Kidney glomerular epithelial cell (primary cell): ENCODE measurements at regions not wholly inside any gene's neighbourhood (a gene's known extent, or its start where the extent isn't known, plus 50 kb on each side); places are given as distances from the start of the nearest gene placed in this dataset.

Experiments
- DNase-seq: peaks from one replicate; lab custom pipeline; 2025; lab: John Stamatoyannopoulos, UW

- no peak for DNase-seq
Measured at GRCh38 chr5:62979472-62979871, 400.9 kb downstream of the LRRC70 start.

DNA sequence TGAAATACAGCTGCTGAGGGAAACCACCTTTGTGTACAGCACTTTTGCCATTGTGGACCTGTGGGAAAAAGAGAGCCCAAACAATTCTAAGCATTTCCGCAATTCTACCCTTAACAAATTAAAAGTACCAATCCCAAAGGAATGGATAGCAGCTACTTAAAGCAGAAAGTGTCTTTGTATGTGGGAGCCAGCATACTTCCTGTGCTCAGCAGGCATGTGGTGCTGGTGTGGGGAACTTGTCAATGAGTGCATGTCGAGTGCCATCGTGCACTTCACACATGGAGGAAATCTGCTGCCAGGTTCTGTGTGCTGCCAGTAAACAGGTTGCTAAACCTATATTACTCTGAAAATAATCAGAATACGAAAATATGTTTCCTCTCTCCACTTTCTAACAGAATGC is 399.0 kb downstream of the LRRC70 start:
- no peak for DNase-seq

GRCh38 chr5:62974623-62975022 is 396.0 kb downstream of the LRRC70 start:
- peak; percentile 16 for DNase-seq

DNA sequence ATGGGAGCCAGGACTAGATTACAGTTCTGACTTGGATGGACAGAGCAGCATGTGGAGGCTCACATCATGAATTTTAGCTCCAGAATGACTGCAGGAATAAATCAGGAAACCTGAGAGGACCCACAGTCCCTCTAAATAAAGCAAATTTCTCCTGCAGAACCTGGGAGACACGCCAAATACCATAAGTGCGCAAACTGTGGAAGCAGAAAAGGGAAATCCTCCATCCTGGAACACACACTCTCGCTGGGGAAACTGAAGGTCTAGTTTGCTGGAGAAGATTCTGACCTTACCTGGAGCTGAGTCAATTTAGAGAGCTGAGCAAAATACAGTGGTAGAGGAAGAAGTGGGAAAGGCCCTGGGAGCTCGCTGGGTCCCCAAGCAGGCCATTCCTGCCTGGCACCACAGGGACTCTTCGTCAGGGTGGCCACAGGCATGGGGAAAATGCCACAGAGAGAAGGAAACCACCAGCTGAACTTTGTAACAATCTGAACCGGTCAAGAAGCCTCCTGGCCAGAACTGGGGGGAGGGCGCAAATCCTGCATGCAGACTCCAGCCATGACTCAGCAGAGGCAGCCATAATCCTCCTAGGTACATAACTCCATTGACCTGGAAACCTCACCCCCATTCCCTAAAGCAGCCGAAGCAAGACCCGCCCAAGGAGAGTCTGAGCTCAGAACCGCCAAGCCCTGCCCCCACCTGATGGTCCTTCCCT is 390.9 kb downstream of the LRRC70 start:
- DNase-seq = peak; percentile 6

DNA sequence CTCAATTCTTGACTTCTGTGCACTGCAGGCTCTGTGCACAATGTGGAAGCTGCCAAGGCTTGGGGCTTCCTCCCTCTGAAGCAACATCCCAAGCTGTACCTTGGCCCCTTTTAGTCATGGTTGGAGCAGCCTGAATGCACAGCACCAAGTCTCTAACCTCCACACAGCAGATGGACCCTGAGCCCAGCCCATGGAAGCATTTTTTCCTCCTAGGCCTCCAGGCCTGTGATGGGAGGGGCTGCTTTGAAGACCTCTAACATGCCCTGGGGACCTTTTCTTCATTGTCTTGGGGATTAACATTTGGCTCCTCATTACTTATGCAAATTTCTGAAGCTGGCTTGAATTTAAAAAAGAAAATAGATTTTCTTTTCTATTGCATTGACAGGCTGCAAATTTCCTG is 385.8 kb downstream of the LRRC70 start:
- DNase-seq = no peak

DNA sequence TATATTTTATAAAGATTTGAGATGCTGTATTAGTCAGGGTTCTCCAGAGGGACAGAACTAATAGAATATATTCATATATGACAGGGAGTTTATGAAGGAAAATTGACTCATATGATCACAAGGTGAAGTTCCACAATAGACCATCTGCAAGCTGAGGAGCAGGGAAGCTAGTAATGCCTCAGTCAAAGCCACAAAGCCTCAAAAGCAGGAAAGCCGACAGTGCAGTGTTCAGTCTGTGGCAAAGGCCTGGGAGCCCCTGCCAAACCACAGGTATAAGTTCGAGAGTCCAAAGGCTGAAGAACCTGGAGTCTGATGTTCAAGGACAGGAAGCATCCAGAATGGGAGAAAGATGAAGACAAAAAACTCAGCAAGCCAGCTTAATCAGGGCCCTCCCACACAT is 382.2 kb downstream of the LRRC70 start:
- DNase-seq = no peak

- no peak for DNase-seq
Measured at GRCh38 chr5:62956597-62956996, 378.0 kb downstream of the LRRC70 start.

DNA sequence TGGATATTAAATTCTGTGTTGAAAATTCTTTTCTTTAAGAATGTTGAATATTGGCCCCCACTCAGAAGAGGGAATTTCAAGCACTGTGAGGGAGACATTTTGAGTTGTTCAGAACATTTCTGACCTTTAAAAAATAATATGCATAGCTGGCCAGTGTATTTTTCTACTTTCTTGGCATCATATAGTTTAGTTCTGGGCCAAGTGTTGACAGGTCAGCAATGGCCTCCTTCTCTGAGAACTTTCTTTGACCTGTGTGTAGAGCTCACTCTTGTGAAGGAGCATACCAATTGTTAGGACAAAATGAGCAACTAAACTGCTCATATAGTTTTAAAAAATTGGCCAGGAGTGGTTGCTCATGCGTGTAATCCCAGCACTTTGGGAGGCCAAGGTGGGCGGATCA is 376.0 kb downstream of the LRRC70 start:
- no peak for DNase-seq

DNA sequence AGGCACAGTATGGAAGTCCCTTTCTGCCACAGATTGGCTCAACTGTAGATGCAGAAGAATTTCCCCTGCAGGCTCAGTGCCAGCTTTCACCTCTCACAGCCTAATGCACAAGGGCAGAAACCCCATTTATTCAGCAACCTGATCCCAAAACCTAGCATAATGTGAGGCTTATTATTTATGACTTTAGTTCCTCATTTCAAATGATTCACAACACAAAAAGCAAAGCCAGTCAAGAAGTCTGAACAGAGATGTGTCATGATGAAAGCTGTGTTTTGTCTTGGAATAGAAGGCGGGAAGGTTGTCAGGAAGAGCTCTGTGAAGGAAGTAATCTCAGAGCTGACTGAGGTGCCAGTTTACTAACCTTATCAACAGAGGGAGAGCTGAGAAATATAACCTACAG is 369.7 kb downstream of the LRRC70 start:
- DNase-seq = peak; percentile 38

- DNase-seq = no peak
Measured at GRCh38 chr5:62942384-62942783, 363.8 kb downstream of the LRRC70 start.

- peak; percentile 9 for DNase-seq
Measured at GRCh38 chr5:62938927-62939326, 360.3 kb downstream of the LRRC70 start.

GRCh38 chr5:62937661-62938558 is 359.3 kb downstream of the LRRC70 start:
- DNase-seq = peak; percentile 94

GRCh38 chr5:62935660-62936059 is 357.0 kb downstream of the LRRC70 start:
- DNase-seq = no peak

- no peak for DNase-seq
Measured at GRCh38 chr5:62934319-62934718, 355.7 kb downstream of the LRRC70 start.

- no peak for DNase-seq
Measured at GRCh38 chr5:62933261-62933660, 354.6 kb downstream of the LRRC70 start.

- DNase-seq = no peak
Measured at GRCh38 chr5:62931153-62931950, 352.7 kb downstream of the LRRC70 start.

- peak; percentile 45 for DNase-seq
Measured at GRCh38 chr5:62922191-62922590, 343.6 kb downstream of the LRRC70 start.

- DNase-seq = no peak
Measured at GRCh38 chr5:62920856-62921255, 342.2 kb downstream of the LRRC70 start.

- peak; percentile 49 for DNase-seq
Measured at GRCh38 chr5:62909326-62909725, 330.7 kb downstream of the LRRC70 start.

DNA sequence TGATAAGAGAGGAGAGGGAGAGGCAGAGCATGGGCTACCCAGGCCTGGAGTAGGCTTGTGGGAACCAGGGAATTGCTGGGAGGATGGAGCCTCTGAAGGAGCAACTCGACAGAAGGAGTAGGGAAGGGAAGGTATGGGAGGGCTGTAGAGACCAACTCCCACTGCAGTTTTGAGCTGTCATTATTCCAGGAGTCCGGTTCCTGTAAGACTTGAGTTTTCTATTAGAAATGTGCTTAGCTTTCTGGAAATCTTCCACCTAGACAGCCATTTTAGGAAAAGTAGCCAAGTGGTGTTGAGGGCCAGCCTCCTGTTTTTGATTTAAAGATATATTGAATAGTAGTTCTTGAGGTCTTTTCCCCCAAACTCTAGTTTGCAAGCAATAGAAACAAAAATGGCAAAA is 323.5 kb downstream of the LRRC70 start:
- DNase-seq = no peak

DNA sequence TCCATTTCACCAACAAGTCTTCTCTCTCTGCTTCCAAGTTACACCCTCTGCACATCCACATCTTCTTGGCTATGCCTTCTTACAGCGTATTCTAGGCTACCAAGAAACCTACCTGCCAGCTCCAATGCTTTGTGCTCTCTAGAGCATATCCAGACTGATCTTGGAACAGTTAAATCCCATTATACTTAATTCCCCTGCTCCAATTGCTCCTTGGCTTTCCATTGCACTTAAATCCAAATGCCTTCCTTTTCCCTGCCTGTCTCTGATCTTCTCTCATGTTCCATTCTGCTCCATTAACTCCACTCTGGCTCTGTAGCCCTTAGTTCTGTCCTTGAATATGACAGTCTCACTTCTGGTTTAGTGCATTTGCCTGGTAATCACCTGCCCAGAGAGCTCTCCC is 322.4 kb downstream of the LRRC70 start:
- no peak for DNase-seq

DNA sequence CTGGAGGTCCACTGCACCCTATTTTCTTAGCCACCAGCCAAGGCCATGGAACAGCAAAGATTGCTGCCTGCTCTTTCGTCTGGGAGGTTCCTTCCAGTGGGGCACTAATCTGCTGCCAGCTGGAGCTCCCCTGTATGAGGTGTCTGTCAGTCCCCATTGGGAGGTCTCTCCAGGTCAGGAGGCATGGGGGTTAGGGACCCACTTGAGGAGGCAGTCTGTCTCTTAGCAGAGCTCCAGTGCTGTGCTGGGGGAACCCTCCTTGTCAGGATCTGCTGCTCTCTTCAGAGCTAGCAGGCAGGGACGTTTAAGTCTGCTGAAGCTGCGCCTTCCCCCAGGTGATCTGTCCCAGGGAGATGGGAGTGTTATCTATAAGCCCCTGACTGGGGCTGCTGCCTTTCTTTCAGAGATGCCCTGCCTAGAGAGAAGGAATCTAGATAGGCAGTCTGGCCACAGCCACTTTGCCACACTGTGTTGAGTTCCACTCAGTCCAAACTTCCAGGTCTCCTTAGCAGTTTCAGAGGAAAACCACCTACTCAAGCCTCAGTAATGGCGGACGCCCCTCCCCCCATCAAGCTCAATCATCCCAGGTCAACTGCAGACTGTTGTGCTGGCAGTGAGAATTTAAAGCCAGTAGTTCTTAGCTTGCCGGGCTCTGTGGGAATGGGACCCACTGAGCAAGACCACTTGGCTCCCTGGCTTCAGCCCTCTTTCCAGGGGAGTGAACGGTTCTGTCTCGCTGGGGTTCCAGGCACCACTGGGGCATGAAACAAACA is 317.7 kb downstream of the LRRC70 start:
- DNase-seq = no peak
